CD4-positive, alpha-beta memory T cell (primary cell): ENCODE measurements at regions not wholly inside any gene's neighbourhood (a gene's known extent, or its start where the extent isn't known, plus 50 kb on each side); places are given as distances from the start of the nearest gene placed in this dataset.

Source experiments
- CTCF ChIA-PET: fragments of 350-600 bp; sonication (Branson Sonifier 250); formaldehyde crosslinking; loops from one replicate; lab custom pipeline; 2021; ENCODE audit warnings: inconsistent platforms; ENCODE audit not compliant: partially characterized antibody; lab: Charles Lee
- POLR2A ChIA-PET: fragments of 350-600 bp; sonication (Branson Sonifier 250); formaldehyde crosslinking; loops from one replicate; lab custom pipeline; 2021; ENCODE audit not compliant: partially characterized antibody; lab: Charles Lee
- DNase-seq, 5 donors: peaks; one replicate each; pipeline versions ENCODE4 v3.0.0 to v3.0.0-alpha.2; 2020 to 2022; ENCODE audit warnings: mixed read lengths in 1 of 5
- H3K27ac ChIP-seq: one replicate; pipeline ENCODE4 v1.7.0; 2013; ENCODE audit warnings: low read depth, low read length
- H3K27me3 ChIP-seq: 2 replicates; pipeline ENCODE4 v1.7.0; 2013; ENCODE audit warnings: mild to moderate bottlenecking, low read length, moderate library complexity; ENCODE audit not compliant: insufficient read depth
- H3K36me3 ChIP-seq: 2 replicates; pipeline ENCODE4 v1.7.0; 2013; ENCODE audit warnings: mild to moderate bottlenecking, low read length, moderate library complexity; ENCODE audit not compliant: insufficient read depth
- H3K4me1 ChIP-seq: 2 replicates; pipeline ENCODE4 v1.7.0; 2013; ENCODE audit warnings: mild to moderate bottlenecking, low read length, moderate library complexity; ENCODE audit not compliant: insufficient read depth
- H3K4me3 ChIP-seq, 2 donors: one replicate each; pipeline ENCODE4 v1.7.0; 2013; ENCODE audit warnings: low read length in 2 of 2, mild to moderate bottlenecking in 1 of 2
- H3K9me3 ChIP-seq, 2 donors: one replicate each; pipeline ENCODE4 v1.7.0; 2013; ENCODE audit warnings: low read length in 2 of 2, control low read depth in 1 of 2; ENCODE audit not compliant: control insufficient read depth in 1 of 2
- H3K27ac Mint-ChIP-seq, 7 donors: one replicate each; pipeline ENCODE4 v1.8.0; 2020 to 2021; ENCODE audit warnings: mixed read lengths in 7 of 7, mild to moderate bottlenecking in 6 of 7, inconsistent platforms in 3 of 7, moderate library complexity in 3 of 7
- H3K27me3 Mint-ChIP-seq, 2 donors: one replicate each; pipeline ENCODE4 v1.8.0; 2020 to 2021; ENCODE audit warnings: mixed read lengths in 2 of 2
- H3K36me3 Mint-ChIP-seq, 2 donors: one replicate each; pipeline ENCODE4 v1.8.0; 2020 to 2021; ENCODE audit warnings: mixed read lengths in 2 of 2, inconsistent platforms in 1 of 2, mild to moderate bottlenecking in 1 of 2
- H3K4me1 Mint-ChIP-seq, 4 donors: one replicate each; pipeline ENCODE4 v1.8.0; 2020 to 2021; ENCODE audit warnings: mixed read lengths in 4 of 4, mild to moderate bottlenecking in 1 of 4
- H3K4me3 Mint-ChIP-seq, 8 donors: one replicate each; pipeline ENCODE4 v1.8.0; 2020 to 2021; ENCODE audit warnings: mixed read lengths in 8 of 8, mild to moderate bottlenecking in 7 of 8, moderate library complexity in 6 of 8, inconsistent platforms in 3 of 8
- H3K9me3 Mint-ChIP-seq, 8 donors: one replicate each; pipeline ENCODE4 v1.8.0; 2020 to 2021; ENCODE audit warnings: mixed read lengths in 8 of 8, mild to moderate bottlenecking in 5 of 8, inconsistent platforms in 3 of 8, moderate library complexity in 1 of 8
- intact Hi-C: fragments of 100-400 bp; cut with micrococcal nuclease; formaldehyde crosslinking; loops from one replicate; pipeline ENCODE4 v1.15.1; 2023

DNA sequence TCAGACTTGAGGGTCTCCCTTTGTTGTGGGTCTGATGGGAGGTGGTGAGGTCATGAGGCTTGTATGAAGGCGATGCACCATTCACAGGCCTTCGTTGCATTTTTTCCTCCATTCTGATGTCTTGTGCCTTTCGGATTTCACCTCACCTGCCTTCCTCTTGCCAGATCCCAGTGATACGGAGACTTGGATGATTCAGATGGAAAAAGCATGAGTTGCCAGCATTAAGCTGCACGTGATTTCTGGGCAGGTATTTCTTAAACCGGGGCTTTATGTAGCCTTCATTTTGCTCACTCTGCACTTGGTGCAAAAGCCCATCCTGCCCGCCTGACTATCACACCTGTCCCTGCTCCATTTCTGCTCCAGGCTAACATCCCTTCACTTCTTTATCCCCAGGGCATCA lies 216.7 kb downstream of the SNX19 start:
- Mint-ChIP-seq H3K27ac (no peak overlapping the region), H3K9me3 (peaks cover 0 to 1% (median 0%) of the 10 kb centered on the region in 8 donors), H3K4me1 (no peaks in the 10 kb centered on the region), H3K4me3 (no peak overlapping the region), H3K27me3 (peaks cover 0 to 4% of the 10 kb centered on the region in 2 donors), H3K36me3 (no peaks in the 10 kb centered on the region)
- Histone ChIP-seq H3K4me3 (no peak overlapping the region), H3K36me3 (no peaks in the 10 kb centered on the region), H3K9me3 (no peaks in the 10 kb centered on the region), H3K4me1 (no peaks in the 10 kb centered on the region), H3K27me3 (no peaks in the 10 kb centered on the region), H3K27ac (no peak overlapping the region)
- no peak for DNase-seq
- POLR2A ChIA-PET = no interaction called here
- intact Hi-C loops = no loop called here
- CTCF ChIA-PET = no interaction called here

DNA sequence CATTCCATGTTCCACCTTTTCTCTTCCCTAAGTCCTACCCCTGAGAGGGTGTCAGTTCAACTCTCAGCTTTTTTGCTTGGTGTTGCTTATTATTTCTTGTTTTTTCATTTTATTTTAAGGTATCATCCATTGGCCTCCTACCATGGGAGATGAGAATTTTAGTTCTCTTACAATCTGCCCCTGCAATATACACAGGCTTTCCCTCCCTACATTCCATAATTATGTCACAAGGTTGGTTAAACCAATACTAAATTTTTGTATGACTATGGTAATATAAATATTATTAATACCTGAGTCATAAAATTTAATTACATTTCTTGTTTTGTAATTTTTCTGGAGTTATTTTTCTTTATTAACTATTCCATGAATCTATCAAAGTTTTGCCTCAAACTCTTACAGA lies 216.2 kb downstream of the SNX19 start:
- Histone ChIP-seq H3K27ac (no peak overlapping the region), H3K4me3 (no peak overlapping the region), H3K36me3 (no peaks in the 10 kb centered on the region), H3K27me3 (no peaks in the 10 kb centered on the region), H3K9me3 (no peaks in the 10 kb centered on the region), H3K4me1 (no peaks in the 10 kb centered on the region)
- Mint-ChIP-seq H3K27ac (no peak overlapping the region), H3K27me3 (peaks cover 0 to 4% of the 10 kb centered on the region in 2 donors), H3K36me3 (no peaks in the 10 kb centered on the region), H3K9me3 (peaks cover 0 to 1% (median 0%) of the 10 kb centered on the region in 8 donors), H3K4me1 (no peaks in the 10 kb centered on the region), H3K4me3 (no peak overlapping the region)
- ChIA-PET CTCF (no interaction called here), POLR2A (no interaction called here)
- DNase-seq = no peak
- intact Hi-C loops = no loop called here

DNA sequence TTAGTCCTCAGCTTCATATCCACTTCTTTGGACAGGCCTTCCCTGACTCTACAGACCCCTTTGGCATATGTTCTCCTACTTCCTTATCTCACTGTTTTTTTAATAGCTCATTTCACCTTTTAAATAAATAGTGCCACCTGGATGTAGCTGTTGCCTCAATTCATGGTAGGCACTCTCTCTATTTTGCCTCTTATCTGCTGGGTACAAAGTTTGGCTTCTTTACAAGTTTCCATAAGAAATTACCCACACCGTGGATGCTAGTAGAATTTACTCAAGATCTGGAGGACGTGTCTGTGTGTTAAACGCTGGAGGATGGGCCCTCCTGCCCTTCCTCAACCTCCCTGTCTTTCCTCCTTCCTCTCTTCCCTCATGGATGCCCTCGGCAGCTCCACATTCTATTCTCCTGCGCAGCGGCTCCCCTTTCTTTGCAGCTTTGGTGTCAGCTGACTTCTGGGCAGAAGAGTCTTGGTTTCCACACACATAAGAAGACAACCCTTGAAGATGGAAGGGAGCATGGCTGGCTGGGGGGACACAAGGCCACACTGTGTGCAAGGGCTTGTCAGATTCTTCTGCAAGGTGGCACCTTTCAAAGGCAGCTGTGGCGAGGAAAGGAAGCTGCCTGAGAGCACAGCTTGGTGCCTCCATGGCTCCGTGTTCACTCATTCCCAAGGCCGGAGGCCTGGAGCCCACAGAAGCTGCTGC lies 212.6 kb downstream of the SNX19 start:
- no peaks in the 10 kb centered on the region for H3K4me1 Mint-ChIP-seq
- no peaks in the 10 kb centered on the region for H3K4me1 ChIP-seq
- ChIA-PET POLR2A (no interaction called here), CTCF (interaction anchor here (1.2 kb wide), 1 partner anchor 8 kb away, joined by 4 read pairs; no protein-coding TSS in a partner anchor)
- no peak overlapping the region for H3K4me3 Mint-ChIP-seq
- no peak overlapping the region for H3K27ac Mint-ChIP-seq
- intact Hi-C loops = no loop called here
- H3K9me3 Mint-ChIP-seq = peaks cover 0 to 1% (median 0%) of the 10 kb centered on the region in 8 donors
- no peak for DNase-seq
- peaks cover 2 to 7% of the 10 kb centered on the region in 2 donors for H3K27me3 Mint-ChIP-seq
- H3K4me3 ChIP-seq = no peak overlapping the region
- H3K36me3 Mint-ChIP-seq = no peaks in the 10 kb centered on the region
- no peak overlapping the region for H3K27ac ChIP-seq
- no peaks in the 10 kb centered on the region for H3K27me3 ChIP-seq
- H3K36me3 ChIP-seq = no peaks in the 10 kb centered on the region
- no peaks in the 10 kb centered on the region for H3K9me3 ChIP-seq

DNA sequence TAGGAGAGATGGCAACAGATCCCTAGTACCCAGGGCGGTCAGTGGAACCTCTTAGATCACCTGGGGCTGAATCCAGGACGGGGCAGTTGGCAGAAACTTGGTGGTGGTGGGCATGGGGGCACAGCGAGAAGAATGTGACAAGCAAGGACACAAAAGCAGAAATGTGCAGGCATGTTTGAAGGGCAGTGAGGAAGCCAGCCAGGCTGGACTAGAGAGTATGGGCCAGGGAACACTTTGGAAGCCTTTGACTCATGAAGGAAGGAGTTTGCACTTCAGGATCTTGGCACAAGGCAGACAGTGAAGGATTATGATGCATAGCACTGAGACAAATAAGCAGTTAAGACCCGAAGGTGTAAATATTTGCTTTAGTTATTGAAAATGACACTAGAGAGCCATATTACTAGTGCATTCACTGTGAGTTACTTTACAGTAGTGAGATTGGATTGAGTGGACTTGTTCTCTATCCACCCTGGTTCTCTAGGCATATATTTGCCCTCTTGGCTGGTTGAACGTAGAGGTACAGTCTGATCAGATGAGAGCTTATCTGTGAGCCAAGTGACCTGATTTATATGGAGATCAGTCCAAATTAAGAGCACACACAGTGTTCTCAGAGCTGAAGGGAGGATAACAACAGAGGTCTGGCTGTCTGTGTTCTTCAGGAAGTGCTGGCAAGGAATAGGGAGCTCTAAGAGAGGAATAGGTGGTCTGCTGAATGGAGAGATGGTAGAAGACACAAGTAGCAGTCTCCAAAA lies 210.4 kb downstream of the SNX19 start:
- Histone ChIP-seq H3K4me3 (no peak overlapping the region), H3K4me1 (no peaks in the 10 kb centered on the region), H3K36me3 (no peaks in the 10 kb centered on the region), H3K9me3 (no peaks in the 10 kb centered on the region), H3K27ac (no peak overlapping the region), H3K27me3 (no peaks in the 10 kb centered on the region)
- Mint-ChIP-seq H3K4me1 (no peaks in the 10 kb centered on the region), H3K36me3 (no peaks in the 10 kb centered on the region), H3K27ac (no peak overlapping the region), H3K27me3 (peaks cover 2 to 4% of the 10 kb centered on the region in 2 donors), H3K4me3 (no peak overlapping the region), H3K9me3 (no peaks in the 10 kb centered on the region)
- no peak for DNase-seq
- ChIA-PET POLR2A (no interaction called here), CTCF (no interaction called here)
- intact Hi-C loops = no loop called here

DNA sequence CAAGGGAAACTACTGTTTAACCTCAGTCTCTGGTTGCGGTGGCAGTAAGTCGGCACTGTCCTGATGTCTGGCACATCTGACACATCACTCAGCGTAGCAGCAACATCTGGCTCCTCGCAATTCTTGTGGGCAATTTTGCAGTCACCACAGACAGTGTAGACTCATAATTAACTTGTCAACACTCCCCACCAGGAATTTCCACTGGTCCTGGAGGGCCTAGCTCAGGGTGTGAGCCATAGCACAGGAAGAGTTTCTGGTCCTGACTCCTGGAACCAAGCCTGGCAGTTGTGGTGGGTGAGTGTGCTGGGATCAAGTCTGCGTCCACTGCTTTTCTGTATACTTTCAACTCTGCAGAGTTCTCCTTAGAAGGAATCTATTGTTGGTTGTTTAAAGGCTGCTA lies 209.7 kb downstream of the SNX19 start:
- H3K9me3 ChIP-seq = no peaks in the 10 kb centered on the region
- ChIA-PET CTCF (no interaction called here), POLR2A (no interaction called here)
- Mint-ChIP-seq H3K27ac (no peak overlapping the region), H3K4me3 (no peak overlapping the region), H3K9me3 (no peaks in the 10 kb centered on the region), H3K4me1 (no peaks in the 10 kb centered on the region), H3K27me3 (peaks cover 2 to 4% of the 10 kb centered on the region in 2 donors), H3K36me3 (no peaks in the 10 kb centered on the region)
- H3K27ac ChIP-seq = no peak overlapping the region
- H3K4me1 ChIP-seq = no peaks in the 10 kb centered on the region
- DNase-seq = no peak
- H3K4me3 ChIP-seq = no peak overlapping the region
- no peaks in the 10 kb centered on the region for H3K36me3 ChIP-seq
- no peaks in the 10 kb centered on the region for H3K27me3 ChIP-seq
- intact Hi-C loops = no loop called here

DNA sequence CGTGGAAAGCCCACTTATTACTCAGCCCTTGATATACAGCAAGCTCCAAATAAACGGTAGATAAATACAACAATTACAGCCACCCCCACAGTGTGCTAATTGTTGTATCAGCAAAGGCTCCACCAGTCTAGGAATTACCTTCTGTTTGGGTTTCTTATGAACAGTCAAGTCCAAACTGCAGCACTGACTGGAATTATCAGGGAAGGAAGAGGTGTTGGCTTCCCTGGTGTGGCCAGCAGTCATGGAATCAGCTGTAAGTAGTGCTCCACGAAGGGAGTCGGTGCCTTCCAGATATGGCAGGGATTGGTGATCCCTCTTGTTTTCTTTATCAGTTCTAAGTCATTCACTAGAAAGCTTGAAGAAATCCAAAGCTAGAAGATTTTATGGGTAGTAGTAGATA lies 209.1 kb downstream of the SNX19 start:
- H3K4me3 ChIP-seq = no peak overlapping the region
- Mint-ChIP-seq H3K4me1 (no peaks in the 10 kb centered on the region), H3K27ac (no peak overlapping the region), H3K27me3 (peaks cover 2 to 4% of the 10 kb centered on the region in 2 donors), H3K4me3 (no peak overlapping the region), H3K9me3 (no peaks in the 10 kb centered on the region), H3K36me3 (no peaks in the 10 kb centered on the region)
- H3K36me3 ChIP-seq = no peaks in the 10 kb centered on the region
- no peaks in the 10 kb centered on the region for H3K27me3 ChIP-seq
- H3K4me1 ChIP-seq = no peaks in the 10 kb centered on the region
- intact Hi-C loops = no loop called here
- DNase-seq = no peak
- ChIA-PET CTCF (interaction anchor here (1.2 kb wide), 1 partner anchor 155 kb away, joined by 3 read pairs; no protein-coding TSS in a partner anchor), POLR2A (no interaction called here)
- no peaks in the 10 kb centered on the region for H3K9me3 ChIP-seq
- no peak overlapping the region for H3K27ac ChIP-seq

DNA sequence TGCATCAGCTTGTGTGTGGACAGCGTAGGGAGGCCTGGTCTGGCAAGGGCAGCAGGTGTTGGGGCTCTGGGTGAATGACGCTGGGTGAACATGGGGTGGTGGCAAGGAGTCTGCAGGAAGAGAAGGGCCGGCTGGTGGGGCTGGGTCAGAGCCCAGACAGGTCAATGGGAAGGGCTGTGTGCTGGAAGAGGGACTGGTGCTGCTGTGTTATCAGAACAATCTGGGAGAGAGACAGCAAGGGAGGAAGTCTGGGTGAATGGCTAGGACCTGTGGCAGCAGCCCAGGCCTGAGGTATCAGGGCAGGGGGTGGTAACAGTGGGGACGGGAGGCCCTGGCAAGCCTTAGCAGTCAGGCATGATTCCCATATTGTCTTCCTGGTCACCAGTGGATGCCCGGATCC lies 206.7 kb downstream of the SNX19 start:
- H3K9me3 ChIP-seq = no peaks in the 10 kb centered on the region
- intact Hi-C loops = no loop called here
- H3K27ac ChIP-seq = no peak overlapping the region
- Mint-ChIP-seq H3K4me1 (no peaks in the 10 kb centered on the region), H3K27me3 (peaks cover 2 to 4% of the 10 kb centered on the region in 2 donors), H3K4me3 (no peak overlapping the region), H3K36me3 (no peaks in the 10 kb centered on the region), H3K9me3 (no peaks in the 10 kb centered on the region), H3K27ac (no peak overlapping the region)
- H3K4me3 ChIP-seq = no peak overlapping the region
- ChIA-PET CTCF (no interaction called here), POLR2A (no interaction called here)
- no peaks in the 10 kb centered on the region for H3K36me3 ChIP-seq
- DNase-seq = no peak
- H3K27me3 ChIP-seq = no peaks in the 10 kb centered on the region
- no peaks in the 10 kb centered on the region for H3K4me1 ChIP-seq
